ENCODE measurements at regions not wholly inside any gene's neighbourhood (a gene's known extent, or its start where the extent isn't known, plus 50 kb on each side); places are given as distances from the start of the nearest gene placed in this dataset.

GRCh38 chr12:67568055-67568454, 80.5 kb upstream of the DYRK2 start:
- Histone ChIP-seq H3K4me1 (ENCODE audit: insufficient read depth, insufficient read length) (no peaks in the 10 kb centered on the region), H3K36me3 (ENCODE audit: insufficient read depth, insufficient read length, low read length) (no peaks in the 10 kb centered on the region), H3K9me3 (ENCODE audit: insufficient read depth, low read length) (0 out of 2 replicates have a peak, but pooled peaks cover 8% of the 10 kb centered on the region), H3K9ac (ENCODE audit: insufficient read length, low read depth) (no peak overlapping the region), H3K4me3 (ENCODE audit: insufficient read length, low read depth) (no peak overlapping the region), H3K27me3 (ENCODE audit: insufficient read depth, insufficient read length) (no peaks in the 10 kb centered on the region)
- no peak for TF ChIP-seq YY1 (IDR thresholded peaks at IDR 0.05; ENCODE audit: insufficient read depth, insufficient read length)
- TF ChIP-seq SUZ12 (IDR thresholded peaks at IDR 0.05; ENCODE audit: extremely low read depth, insufficient read depth, insufficient read length): no peak
- TF ChIP-seq ZNF274 (IDR thresholded peaks at IDR 0.05; ENCODE audit: low read depth, low read length): no peak
- DNase-seq (ENCODE audit: low read depth, low spot score): no peak

GRCh38 chr12:67572492-67572891, 76.1 kb upstream of the DYRK2 start:
- no peak overlapping the region for H3K9ac ChIP-seq (ENCODE audit: insufficient read length, low read depth)
- no peak overlapping the region for H3K4me3 ChIP-seq (ENCODE audit: insufficient read length, low read depth)
- H3K36me3 ChIP-seq (ENCODE audit: insufficient read depth, insufficient read length, low read length): no peaks in the 10 kb centered on the region
- no peaks in the 10 kb centered on the region for H3K9me3 ChIP-seq (ENCODE audit: insufficient read depth, low read length)
- no peaks in the 10 kb centered on the region for H3K27me3 ChIP-seq (ENCODE audit: insufficient read depth, insufficient read length)
- no peaks in the 10 kb centered on the region for H3K4me1 ChIP-seq (ENCODE audit: insufficient read depth, insufficient read length)
- DNase-seq (ENCODE audit: low read depth, low spot score): no peak
- TF ChIP-seq SUZ12 (IDR thresholded peaks at IDR 0.05; ENCODE audit: extremely low read depth, insufficient read depth, insufficient read length) (no peak), YY1 (IDR thresholded peaks at IDR 0.05; ENCODE audit: insufficient read depth, insufficient read length) (no peak), ZNF274 (IDR thresholded peaks at IDR 0.05; ENCODE audit: low read depth, low read length) (no peak)

GRCh38 chr12:67573566-67573965, 75.0 kb upstream of the DYRK2 start:
- no peaks in the 10 kb centered on the region for H3K36me3 ChIP-seq (ENCODE audit: insufficient read depth, insufficient read length, low read length)
- DNase-seq (ENCODE audit: low read depth, low spot score): no peak
- no peaks in the 10 kb centered on the region for H3K27me3 ChIP-seq (ENCODE audit: insufficient read depth, insufficient read length)
- H3K9ac ChIP-seq (ENCODE audit: insufficient read length, low read depth): no peak overlapping the region
- no peaks in the 10 kb centered on the region for H3K4me1 ChIP-seq (ENCODE audit: insufficient read depth, insufficient read length)
- TF ChIP-seq YY1 (IDR thresholded peaks at IDR 0.05; ENCODE audit: insufficient read depth, insufficient read length) (no peak), ZNF274 (IDR thresholded peaks at IDR 0.05; ENCODE audit: low read depth, low read length) (no peak), SUZ12 (IDR thresholded peaks at IDR 0.05; ENCODE audit: extremely low read depth, insufficient read depth, insufficient read length) (no peak)
- H3K9me3 ChIP-seq (ENCODE audit: insufficient read depth, low read length): no peaks in the 10 kb centered on the region
- no peak overlapping the region for H3K4me3 ChIP-seq (ENCODE audit: insufficient read length, low read depth)

DNA sequence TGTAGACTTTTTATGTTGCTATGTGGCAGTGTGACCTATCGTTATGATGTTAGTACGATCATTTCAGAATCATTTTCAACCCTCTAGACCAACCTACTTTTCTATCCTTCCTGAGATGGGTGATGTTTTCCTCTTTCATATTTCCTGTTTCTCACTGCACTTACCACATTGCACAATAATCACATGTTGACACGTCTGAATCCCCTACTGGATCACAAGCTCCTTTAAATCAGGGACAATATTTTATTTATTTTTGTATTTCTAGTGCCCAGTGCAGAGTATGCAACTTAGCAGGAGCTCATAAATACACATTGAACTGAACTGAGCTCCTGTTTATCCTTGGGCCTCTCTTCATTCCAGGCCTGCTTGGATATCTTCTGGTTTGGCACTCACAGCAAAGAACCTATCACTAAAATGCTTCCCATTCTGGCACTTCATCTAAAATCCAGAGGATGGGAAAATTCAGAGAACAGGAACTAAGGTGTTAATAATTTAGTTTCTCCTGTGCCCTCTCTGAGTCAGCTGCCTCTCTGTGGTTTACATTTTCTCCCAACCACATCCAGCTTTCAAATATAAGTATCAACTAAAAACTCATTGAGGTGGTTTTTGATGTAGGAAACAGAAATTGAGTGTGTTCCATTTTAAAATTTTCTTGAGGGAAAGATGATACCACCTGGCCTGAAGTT, 69.4 kb upstream of the DYRK2 start:
- no peak for DNase-seq (ENCODE audit: low read depth, low spot score)
- no peak overlapping the region for H3K4me3 ChIP-seq (ENCODE audit: insufficient read length, low read depth)
- no peak for TF ChIP-seq SUZ12 (IDR thresholded peaks at IDR 0.05; ENCODE audit: extremely low read depth, insufficient read depth, insufficient read length)
- no peak for TF ChIP-seq YY1 (IDR thresholded peaks at IDR 0.05; ENCODE audit: insufficient read depth, insufficient read length)
- no peak for TF ChIP-seq ZNF274 (IDR thresholded peaks at IDR 0.05; ENCODE audit: low read depth, low read length)
- H3K9ac ChIP-seq (ENCODE audit: insufficient read length, low read depth): no peak overlapping the region
- H3K9me3 ChIP-seq (ENCODE audit: insufficient read depth, low read length): no peaks in the 10 kb centered on the region
- H3K27me3 ChIP-seq (ENCODE audit: insufficient read depth, insufficient read length): no peaks in the 10 kb centered on the region
- H3K4me1 ChIP-seq (ENCODE audit: insufficient read depth, insufficient read length): no peaks in the 10 kb centered on the region
- no peaks in the 10 kb centered on the region for H3K36me3 ChIP-seq (ENCODE audit: insufficient read depth, insufficient read length, low read length)

DNA sequence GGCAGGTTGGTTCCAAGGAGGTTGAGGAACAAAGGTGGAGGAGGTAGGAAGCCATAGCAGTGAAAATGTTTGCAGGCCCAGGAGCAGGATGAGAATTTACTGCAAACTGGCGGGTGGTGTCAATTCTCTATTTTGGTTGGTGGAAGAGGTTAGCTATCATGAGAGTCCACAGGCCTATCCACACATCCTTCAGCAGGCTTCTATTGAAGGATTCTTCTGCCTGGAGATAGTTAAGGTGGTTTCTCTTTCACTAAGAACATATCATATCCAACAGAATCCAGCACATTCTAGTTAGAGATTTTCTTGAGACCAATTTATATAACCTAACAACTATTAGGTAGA, 68.9 kb upstream of the DYRK2 start:
- no peaks in the 10 kb centered on the region for H3K27me3 ChIP-seq (ENCODE audit: insufficient read depth, insufficient read length)
- H3K4me3 ChIP-seq (ENCODE audit: insufficient read length, low read depth): no peak overlapping the region
- DNase-seq (ENCODE audit: low read depth, low spot score): no peak
- no peaks in the 10 kb centered on the region for H3K9me3 ChIP-seq (ENCODE audit: insufficient read depth, low read length)
- no peaks in the 10 kb centered on the region for H3K36me3 ChIP-seq (ENCODE audit: insufficient read depth, insufficient read length, low read length)
- TF ChIP-seq SUZ12 (IDR thresholded peaks at IDR 0.05; ENCODE audit: extremely low read depth, insufficient read depth, insufficient read length) (no peak), ZNF274 (IDR thresholded peaks at IDR 0.05; ENCODE audit: low read depth, low read length) (no peak), YY1 (IDR thresholded peaks at IDR 0.05; ENCODE audit: insufficient read depth, insufficient read length) (no peak)
- no peaks in the 10 kb centered on the region for H3K4me1 ChIP-seq (ENCODE audit: insufficient read depth, insufficient read length)
- H3K9ac ChIP-seq (ENCODE audit: insufficient read length, low read depth): no peak overlapping the region

DNA sequence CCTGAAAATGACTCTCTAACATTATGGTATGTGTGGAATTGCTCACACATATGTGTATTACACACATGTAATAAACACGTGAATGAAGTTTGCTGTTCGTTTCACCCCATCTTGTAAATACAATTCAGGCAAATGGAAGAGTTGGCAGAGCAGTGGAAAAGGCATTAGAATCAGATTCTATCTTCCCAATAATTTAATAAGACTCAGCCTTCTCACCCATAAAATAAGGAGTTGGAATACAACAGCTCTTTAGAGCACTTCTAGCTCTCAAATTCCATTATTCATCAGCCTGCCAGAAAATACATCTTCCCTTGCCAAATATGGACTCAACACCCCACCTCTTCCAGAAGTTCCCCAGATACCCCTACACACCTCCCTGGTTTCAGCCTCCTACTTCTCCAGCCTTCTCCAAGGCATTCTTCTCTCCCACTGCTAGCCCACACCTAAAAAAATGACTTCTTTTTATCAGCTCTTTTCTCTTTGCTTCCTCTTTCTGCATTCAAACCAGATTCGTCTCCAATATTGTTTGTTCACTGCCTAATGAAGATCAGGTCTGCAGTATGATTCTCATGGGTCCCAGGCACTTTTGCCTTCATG, 66.2 kb upstream of the DYRK2 start:
- TF ChIP-seq ZNF274 (IDR thresholded peaks at IDR 0.05; ENCODE audit: low read depth, low read length) (no peak), YY1 (IDR thresholded peaks at IDR 0.05; ENCODE audit: insufficient read depth, insufficient read length) (no peak), SUZ12 (IDR thresholded peaks at IDR 0.05; ENCODE audit: extremely low read depth, insufficient read depth, insufficient read length) (no peak)
- H3K4me3 ChIP-seq (ENCODE audit: insufficient read length, low read depth): no peak overlapping the region
- DNase-seq (ENCODE audit: low read depth, low spot score): no peak
- H3K9ac ChIP-seq (ENCODE audit: insufficient read length, low read depth): no peak overlapping the region
- no peaks in the 10 kb centered on the region for H3K4me1 ChIP-seq (ENCODE audit: insufficient read depth, insufficient read length)
- H3K9me3 ChIP-seq (ENCODE audit: insufficient read depth, low read length): no peaks in the 10 kb centered on the region
- H3K36me3 ChIP-seq (ENCODE audit: insufficient read depth, insufficient read length, low read length): no peaks in the 10 kb centered on the region
- no peaks in the 10 kb centered on the region for H3K27me3 ChIP-seq (ENCODE audit: insufficient read depth, insufficient read length)

DNA sequence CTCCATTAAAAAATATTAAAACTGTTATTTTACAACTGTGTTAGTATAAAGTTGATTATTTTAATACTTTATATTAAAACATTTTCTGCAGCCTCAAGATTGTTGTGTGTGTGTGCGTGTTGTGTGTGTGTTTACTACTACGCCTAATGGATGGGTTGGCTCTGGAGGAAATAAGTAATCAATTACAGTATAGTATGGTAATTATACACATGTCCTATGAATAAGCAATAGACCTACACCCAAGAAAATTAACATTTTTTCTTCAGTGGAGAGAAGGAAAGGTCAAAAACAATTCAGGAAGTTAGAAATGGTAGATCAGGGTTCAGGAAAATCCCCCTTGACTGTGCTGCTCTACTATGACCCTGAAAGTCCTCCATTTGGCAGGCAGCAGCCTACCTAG, 65.7 kb upstream of the DYRK2 start:
- H3K4me1 ChIP-seq (ENCODE audit: insufficient read depth, insufficient read length): no peaks in the 10 kb centered on the region
- no peak overlapping the region for H3K4me3 ChIP-seq (ENCODE audit: insufficient read length, low read depth)
- no peaks in the 10 kb centered on the region for H3K9me3 ChIP-seq (ENCODE audit: insufficient read depth, low read length)
- no peaks in the 10 kb centered on the region for H3K36me3 ChIP-seq (ENCODE audit: insufficient read depth, insufficient read length, low read length)
- no peaks in the 10 kb centered on the region for H3K27me3 ChIP-seq (ENCODE audit: insufficient read depth, insufficient read length)
- no peak for DNase-seq (ENCODE audit: low read depth, low spot score)
- TF ChIP-seq SUZ12 (IDR thresholded peaks at IDR 0.05; ENCODE audit: extremely low read depth, insufficient read depth, insufficient read length) (no peak), YY1 (IDR thresholded peaks at IDR 0.05; ENCODE audit: insufficient read depth, insufficient read length) (no peak), ZNF274 (IDR thresholded peaks at IDR 0.05; ENCODE audit: low read depth, low read length) (no peak)
- no peak overlapping the region for H3K9ac ChIP-seq (ENCODE audit: insufficient read length, low read depth)
